Glomerular visceral epithelial cell (primary cell): ENCODE measurements at regions not wholly inside any gene's neighbourhood (a gene's known extent, or its start where the extent isn't known, plus 50 kb on each side); places are given as distances from the start of the nearest gene placed in this dataset.

ENCODE experiments used
- DNase-seq: peaks from one replicate; pipeline ENCODE4 v3.0.0-alpha.2; 2016; ENCODE audit errors: extremely low spot score

GRCh38 chr9:13491138-13491492 lies 211.6 kb upstream of the MPDZ start:
- no peak for DNase-seq

DNA sequence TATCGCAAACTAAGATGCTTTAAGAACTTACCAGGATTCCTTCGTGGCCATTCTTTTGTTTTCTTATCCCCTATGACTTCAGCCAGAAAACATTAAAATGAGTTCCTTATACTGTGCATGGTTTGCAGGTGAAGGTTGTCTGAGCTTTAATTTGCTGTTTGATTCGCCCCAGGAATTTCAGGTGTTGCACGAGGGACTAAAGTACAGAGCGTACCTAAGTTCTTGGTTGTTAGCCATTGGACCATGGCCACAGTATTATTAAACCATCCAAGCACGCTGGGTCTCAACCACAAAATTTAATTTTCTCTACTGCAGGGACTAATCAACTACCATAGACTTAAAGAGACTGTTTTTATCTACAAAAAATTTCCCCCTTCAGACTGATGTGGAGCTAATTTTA lies 208.4 kb upstream of the MPDZ start:
- no peak for DNase-seq

DNA sequence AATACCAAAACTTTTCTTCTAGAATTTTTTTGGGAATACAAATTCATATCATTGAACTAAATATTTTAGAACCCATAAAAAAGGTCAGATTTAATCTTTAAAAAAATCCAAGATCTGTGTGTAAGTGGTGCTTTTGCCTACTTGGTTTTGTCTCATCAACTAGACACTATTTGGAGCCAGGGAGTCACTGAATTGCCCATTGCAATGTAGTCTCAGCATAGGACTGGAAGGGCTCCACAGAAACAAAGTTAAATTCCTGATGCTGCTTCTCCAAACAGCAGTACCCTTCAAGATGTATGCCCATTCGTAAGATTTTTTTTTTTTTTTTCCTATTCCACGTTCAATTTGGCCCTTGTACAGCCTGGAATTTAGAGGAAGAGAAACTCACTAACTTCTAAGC lies 208.0 kb upstream of the MPDZ start:
- DNase-seq, result no peak

GRCh38 chr9:13487071-13487470 lies 207.6 kb upstream of the MPDZ start:
- no peak for DNase-seq

DNA sequence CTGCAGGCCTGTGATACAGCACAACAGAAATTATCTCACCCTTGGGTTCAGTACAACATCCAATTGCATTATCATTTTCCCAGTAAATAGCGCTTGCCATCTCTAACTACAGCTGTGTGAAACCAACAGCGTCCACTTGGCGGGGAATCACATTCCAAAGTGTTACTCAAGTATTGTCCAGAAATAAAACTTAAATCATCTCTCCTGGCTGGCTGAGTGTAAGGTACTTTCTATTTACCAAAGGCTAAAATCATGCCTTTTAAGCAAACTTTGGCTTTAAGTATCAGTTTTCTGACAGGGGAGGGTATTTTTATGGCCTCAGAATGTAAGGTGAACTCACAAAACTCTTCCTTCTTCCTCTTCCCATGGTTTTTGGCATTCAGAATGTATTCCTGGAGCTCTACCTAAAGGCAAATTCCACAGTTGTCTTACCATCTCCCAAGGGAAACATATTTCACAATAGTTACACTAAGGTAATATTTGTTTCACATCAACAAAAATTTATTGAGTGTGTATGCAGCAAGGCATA lies 205.6 kb upstream of the MPDZ start:
- DNase-seq, result peak; percentile 3

- no peak for DNase-seq
These were observed 204.7 kb upstream of the MPDZ start for GRCh38 chr9:13484186-13484585.

- no peak for DNase-seq
These were observed 201.8 kb upstream of the MPDZ start for GRCh38 chr9:13481274-13481673.

- DNase-seq, result no peak
These were observed 201.2 kb upstream of the MPDZ start for GRCh38 chr9:13480693-13481092.

DNA sequence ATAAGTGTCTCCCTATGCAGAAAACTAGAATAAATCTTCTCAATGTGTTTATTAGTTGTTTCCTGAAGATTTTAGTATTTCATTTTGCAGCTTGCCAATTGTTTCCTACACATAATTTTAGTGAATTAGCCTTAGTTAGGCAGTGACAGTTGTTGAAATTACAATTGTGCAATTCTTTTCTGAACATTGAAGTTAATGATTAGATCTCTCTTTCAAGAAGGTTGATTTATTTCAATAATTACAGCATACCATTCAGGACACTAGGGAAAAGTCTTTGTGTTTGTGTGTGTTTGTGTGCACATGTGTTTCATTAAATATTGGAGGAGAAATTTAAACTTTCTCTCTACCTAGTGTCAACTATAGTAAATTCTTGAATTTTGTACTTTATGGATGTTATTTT lies 199.6 kb upstream of the MPDZ start:
- no peak for DNase-seq

GRCh38 chr9:13478639-13479038 lies 199.1 kb upstream of the MPDZ start:
- DNase-seq, result no peak

GRCh38 chr9:13478160-13478559 lies 198.7 kb upstream of the MPDZ start:
- DNase-seq, result no peak

- no peak for DNase-seq
These were observed 191.3 kb upstream of the MPDZ start for GRCh38 chr9:13470836-13471235.

DNA sequence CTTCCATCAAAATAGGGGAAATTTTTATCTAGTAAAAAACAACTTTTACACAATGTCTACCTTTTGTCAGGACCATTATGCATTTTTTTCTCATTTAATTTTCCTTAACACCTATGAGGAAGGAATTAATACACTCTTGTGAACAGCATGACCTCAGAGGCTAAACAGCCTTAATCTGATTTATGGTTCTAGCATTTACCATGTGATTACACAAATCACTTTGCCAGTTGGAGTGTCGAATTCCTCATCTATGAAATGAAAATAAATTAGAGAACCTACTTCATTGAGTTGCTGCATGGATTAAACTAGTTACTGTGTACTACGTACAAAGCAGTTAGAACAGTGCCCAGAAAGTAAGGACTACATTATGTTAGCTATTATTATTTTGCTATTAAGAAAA lies 187.7 kb upstream of the MPDZ start:
- no peak for DNase-seq

GRCh38 chr9:13461414-13461991 lies 182.0 kb upstream of the MPDZ start:
- no peak for DNase-seq

- no peak for DNase-seq
These were observed 179.6 kb upstream of the MPDZ start for GRCh38 chr9:13459071-13459470.

DNA sequence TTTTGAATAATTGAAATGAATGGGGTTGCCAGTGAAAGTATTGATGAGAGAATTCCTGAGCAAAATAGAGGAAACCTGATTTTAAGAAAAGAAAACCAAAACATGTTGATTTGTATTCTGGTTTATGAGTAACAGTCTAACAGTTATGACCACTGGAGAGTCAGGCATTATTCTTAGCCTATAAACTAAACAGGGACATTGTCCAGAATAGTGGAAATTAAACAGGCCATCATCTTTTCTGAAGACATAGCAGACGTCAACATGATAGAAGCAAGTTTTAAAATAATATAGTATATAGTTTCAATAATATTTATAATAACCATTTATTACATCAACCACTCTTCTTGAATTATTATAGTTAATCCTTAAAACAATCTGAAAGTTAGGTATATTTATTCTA lies 178.3 kb upstream of the MPDZ start:
- DNase-seq, result no peak

DNA sequence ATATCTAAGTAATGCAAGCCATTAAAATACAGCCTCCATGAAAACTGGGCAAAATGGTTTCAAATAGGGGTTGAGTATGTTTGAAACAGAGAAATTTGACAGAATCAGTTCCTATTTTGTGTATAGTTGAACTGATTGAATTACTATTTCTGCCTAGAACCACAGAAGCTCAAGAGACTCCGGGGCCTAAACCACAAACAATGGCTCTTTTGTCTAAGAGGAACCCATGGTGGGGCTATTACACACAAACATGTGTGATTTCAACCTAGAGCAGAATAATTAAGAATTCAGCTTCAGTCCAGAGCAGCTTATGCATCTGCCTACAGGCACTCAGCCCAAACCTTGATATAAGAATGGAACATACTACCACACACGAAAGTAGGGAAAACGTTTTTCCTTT lies 171.2 kb upstream of the MPDZ start:
- DNase-seq, result no peak

GRCh38 chr9:13448482-13448881 lies 169.0 kb upstream of the MPDZ start:
- no peak for DNase-seq

- no peak for DNase-seq
These were observed 168.4 kb upstream of the MPDZ start for GRCh38 chr9:13447843-13448422.

DNA sequence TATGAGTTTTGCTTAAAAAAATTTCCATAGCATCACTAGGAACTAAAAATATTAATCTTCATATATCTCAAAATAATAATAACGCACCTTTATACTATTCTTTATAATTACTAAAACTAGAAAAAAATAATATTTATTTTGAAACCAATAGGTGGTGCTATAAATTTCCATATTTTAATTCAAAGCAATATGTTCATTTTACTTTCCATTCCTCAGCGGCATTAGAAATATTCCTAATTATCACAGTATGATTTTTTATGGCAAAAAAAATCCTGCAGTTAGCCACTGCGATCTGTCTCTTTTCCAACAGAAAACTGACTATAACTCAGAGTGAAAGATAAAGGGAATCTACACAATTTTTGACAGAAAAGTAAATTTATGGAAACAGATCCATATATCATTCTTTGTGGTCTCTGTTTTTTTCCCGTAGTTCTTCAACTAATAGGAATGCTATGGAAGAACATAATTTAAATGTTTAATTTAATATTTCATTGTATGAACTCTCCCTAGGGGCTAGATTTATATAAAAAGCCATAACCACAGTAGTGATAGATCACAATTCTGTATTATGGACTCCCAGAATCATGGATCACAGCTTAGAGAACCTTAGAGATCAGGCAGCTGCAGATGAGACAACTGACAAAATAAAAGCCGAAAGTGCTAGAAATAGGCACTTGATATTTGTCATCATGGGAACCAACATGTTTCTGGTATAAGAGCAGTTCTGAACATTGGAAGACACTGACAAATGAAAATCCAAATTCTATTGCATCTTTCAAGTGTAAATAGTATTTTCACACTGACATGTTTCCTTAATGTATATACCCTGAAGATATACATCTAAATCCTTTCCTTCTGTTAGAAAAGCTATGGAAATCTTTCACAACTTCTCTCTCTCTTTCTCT lies 167.7 kb upstream of the MPDZ start:
- DNase-seq, result no peak

DNA sequence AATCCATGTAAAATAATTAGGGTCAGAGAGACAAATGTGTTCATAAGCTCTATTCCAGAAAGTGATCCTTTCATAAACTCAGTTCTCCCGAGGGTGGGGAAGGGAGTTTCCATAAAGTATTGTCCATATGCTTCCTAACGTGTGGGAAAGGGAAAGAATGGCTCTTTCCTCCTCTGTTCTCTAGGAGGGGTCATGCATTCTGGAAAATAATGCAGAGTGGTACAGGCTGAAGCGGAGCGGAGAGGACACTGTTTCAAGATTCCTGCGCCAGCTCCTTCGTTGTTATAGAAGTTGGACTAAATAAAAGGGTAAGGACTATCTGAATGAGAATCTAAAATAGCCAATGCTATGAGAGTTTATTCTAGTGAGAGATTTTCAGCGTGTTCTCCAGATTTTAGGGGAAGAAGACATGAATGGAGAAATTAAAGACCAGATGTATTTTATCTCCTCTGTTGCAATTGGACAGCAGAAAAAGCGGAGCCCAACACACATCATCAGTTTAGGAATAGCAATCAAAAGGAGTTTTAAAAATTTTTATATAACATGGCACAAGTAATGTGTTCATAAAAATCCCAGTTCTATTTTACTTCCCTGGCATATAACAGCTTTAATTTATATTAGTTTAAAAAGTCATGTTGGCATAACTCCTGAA lies 166.9 kb upstream of the MPDZ start:
- DNase-seq, result no peak

DNA sequence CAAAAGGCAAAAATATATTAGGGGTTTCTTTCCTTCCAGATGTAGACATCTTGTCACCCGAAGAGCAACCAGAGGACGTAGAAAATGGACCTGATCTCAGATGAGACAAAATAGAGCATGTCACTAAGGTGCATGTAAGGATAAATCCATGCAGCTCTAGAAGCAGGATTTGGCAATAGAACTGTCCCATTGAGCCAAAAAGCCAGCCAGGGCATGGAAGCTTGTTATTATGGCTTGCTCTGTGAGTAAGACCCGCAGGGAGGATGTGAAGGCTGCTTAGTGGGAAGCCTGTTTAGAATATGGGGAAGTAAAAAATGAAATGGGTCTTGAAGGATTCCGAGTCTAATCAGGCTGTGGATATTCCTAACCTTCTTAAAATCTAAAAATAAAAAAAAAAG lies 165.6 kb upstream of the MPDZ start:
- DNase-seq, result no peak
